SK-N-SH (cell line): ENCODE measurements at regions not wholly inside any gene's neighbourhood (a gene's known extent, or its start where the extent isn't known, plus 50 kb on each side); places are given as distances from the start of the nearest gene placed in this dataset.

ENCODE experiments used
- CTCF ChIA-PET: fragments of 300-600, 350-600 bp; formaldehyde crosslinking; extraction: SDS; loops from one replicate; lab custom pipeline; 2021; lab: Yijun Ruan, JAX
- POLR2A ChIA-PET: fragments of 350-600 bp; sonication (Branson Sonifier 250); formaldehyde crosslinking; extraction: SDS; loops from one replicate; lab custom pipeline; 2020; ENCODE audit warnings: antibody characterized with exemption, inconsistent platforms; lab: Yijun Ruan, JAX
- DNase-seq: peaks from one replicate; pipeline ENCODE4 v3.0.0; 2012
- H2AFZ ChIP-seq: fragments of 200-600 bp; sonication (generic); 2 replicates; pipeline ENCODE4 v1.8.1; 2016; ENCODE audit warnings: antibody characterized with exemption, mild to moderate bottlenecking, low read depth
- H3F3A ChIP-seq: fragments of 200-600 bp; sonication (generic); replicated peaks from 2 replicates; pipeline ENCODE3; 2016; ENCODE audit warnings: antibody characterized with exemption, mild to moderate bottlenecking; ENCODE audit not compliant: insufficient read depth
- H3K27ac ChIP-seq, 2 experiments: fragments of 200-500 bp in 1 of 2; fragments of 200-600 bp in 1 of 2; sonication (Bioruptor generic) in 1 of 2; sonication (generic), shearing (Covaris generic) in 1 of 2; 2 replicates each; pipeline versions ENCODE4 v1.5.1 to v1.6.1; 2014 to 2016; ENCODE audit warnings: low read depth in 2 of 2, inconsistent platforms in 1 of 2, low read length in 1 of 2, mild to moderate bottlenecking in 1 of 2, mixed read lengths in 1 of 2
- H3K27me3 ChIP-seq: fragments of 200-600 bp; sonication (generic), shearing (Covaris generic); 2 replicates; pipeline ENCODE4 v1.6.1; 2016; ENCODE audit warnings: mixed run types; ENCODE audit not compliant: insufficient read depth
- H3K36me3 ChIP-seq, 2 experiments: fragments of 200-500 bp in 1 of 2; fragments of 200-600 bp in 1 of 2; sonication (Bioruptor generic) in 1 of 2; sonication (generic) in 1 of 2; replicated peaks in 1 of 2; 2 replicates each; pipeline versions ENCODE3 to v1.5.1; 2014 to 2016; ENCODE audit warnings: low read length in 1 of 2, mild to moderate bottlenecking in 1 of 2; ENCODE audit not compliant: insufficient read depth in 2 of 2, control insufficient read depth in 1 of 2
- H3K4me1 ChIP-seq, 2 experiments: fragments of 200-500 bp in 1 of 2; fragments of 200-600 bp in 1 of 2; sonication (Bioruptor generic) in 1 of 2; sonication (generic), shearing (Covaris generic) in 1 of 2; 2 replicates each; pipeline versions ENCODE4 v1.5.1 to v1.6.1; 2014 to 2016; ENCODE audit warnings: low read depth in 1 of 2, low read length in 1 of 2, mixed run types in 1 of 2; ENCODE audit not compliant: insufficient read depth in 2 of 2, control insufficient read depth in 1 of 2
- H3K4me2 ChIP-seq: fragments of 200-600 bp; sonication (generic), shearing (Covaris generic); 2 replicates; pipeline ENCODE4 v1.6.1; 2017; ENCODE audit warnings: mixed run types
- H3K4me3 ChIP-seq, 2 experiments: fragments of 200-500 bp in 1 of 2; fragments of 200-600 bp in 1 of 2; sonication (Bioruptor generic) in 1 of 2; sonication (generic), shearing (Covaris generic) in 1 of 2; 2 replicates each; pipeline versions ENCODE4 v1.5.1 to v1.8.1; 2014 to 2016; ENCODE audit warnings: low read depth in 2 of 2, inconsistent platforms in 1 of 2, low read length in 1 of 2, mild to moderate bottlenecking in 1 of 2, mixed read lengths in 1 of 2, moderate library complexity in 1 of 2
- H3K79me2 ChIP-seq: fragments of 200-600 bp; sonication (generic); 2 replicates; pipeline ENCODE4 v1.8.1; 2017; ENCODE audit warnings: mild to moderate bottlenecking; ENCODE audit not compliant: insufficient read depth
- H3K9ac ChIP-seq: fragments of 200-600 bp; sonication (generic); 2 replicates; pipeline ENCODE4 v1.6.1; 2017; ENCODE audit warnings: mixed run types
- H3K9me2 ChIP-seq: fragments of 200-600 bp; sonication (generic); 2 replicates; pipeline ENCODE4 v1.6.1; 2017; ENCODE audit warnings: mixed run types
- H3K9me3 ChIP-seq: fragments of 200-600 bp; sonication (generic); 2 replicates; pipeline ENCODE4 v1.6.1; 2017; ENCODE audit warnings: mixed run types, mild to moderate bottlenecking, moderate library complexity
- H4K20me1 ChIP-seq: fragments of 200-600 bp; sonication (generic); 2 replicates; pipeline ENCODE4 v1.6.1; 2017; ENCODE audit warnings: mild to moderate bottlenecking, mixed run types; ENCODE audit not compliant: insufficient read depth
- CHD2 ChIP-seq: fragments of 150-350 bp; IDR thresholded peaks from 2 replicates; pipeline ENCODE4 v1.6.1; 2018; ENCODE audit warnings: low read length; ENCODE audit not compliant: partially characterized antibody
- ELF1 ChIP-seq: IDR thresholded peaks from 2 replicates; pipeline ENCODE4 v1.4.0; 2012
- EP300 ChIP-seq, 2 experiments: IDR thresholded peaks; 2 replicates each; pipeline versions ENCODE4 v1.4.0 to v1.6.1; 2012; ENCODE audit warnings: borderline replicate concordance in 1 of 2, low read depth in 1 of 2, low read length in 1 of 2
- FOSL2 ChIP-seq: IDR thresholded peaks from 2 replicates; pipeline ENCODE4 v1.4.0; 2012; ENCODE audit warnings: low read depth, mild to moderate bottlenecking, moderate library complexity, borderline replicate concordance
- GATA2 ChIP-seq: sonication (generic); formaldehyde crosslinking; IDR thresholded peaks from 2 replicates; pipeline ENCODE4 v1.5.0; 2020; ENCODE audit warnings: mild to moderate bottlenecking, missing genetic modification reagents
- MEF2A ChIP-seq: IDR thresholded peaks from 2 replicates; pipeline ENCODE4 v1.4.0; 2012; ENCODE audit warnings: low read depth, borderline replicate concordance
- MXI1 ChIP-seq: IDR thresholded peaks from 2 replicates; pipeline ENCODE4 v1.6.1; 2012; ENCODE audit warnings: mild to moderate bottlenecking, low read depth, low read length, improper control_type of control experiment
- NFIC ChIP-seq: IDR thresholded peaks from 2 replicates; pipeline ENCODE4 v1.4.0; 2012; ENCODE audit warnings: borderline replicate concordance
- RAD21 ChIP-seq: IDR thresholded peaks from 2 replicates; pipeline ENCODE4 v1.6.1; 2012; ENCODE audit warnings: mild to moderate bottlenecking, low read length
- RCOR1 ChIP-seq: fragments of 150-350 bp; IDR thresholded peaks from 2 replicates; pipeline ENCODE4 v1.6.1; 2017; ENCODE audit warnings: antibody characterized with exemption, low read length
- RFX5 ChIP-seq: IDR thresholded peaks from 2 replicates; pipeline ENCODE4 v1.6.1; 2012; ENCODE audit warnings: mild to moderate bottlenecking, improper control_type of control experiment, low read length
- RXRA ChIP-seq: IDR thresholded peaks from 2 replicates; pipeline ENCODE4 v1.4.0; 2012; ENCODE audit warnings: low read depth, mild to moderate bottlenecking, borderline replicate concordance
- SIN3A ChIP-seq: IDR thresholded peaks from 2 replicates; pipeline ENCODE4 v1.6.1; 2012; ENCODE audit warnings: low read depth, mild to moderate bottlenecking, low read length, moderate library complexity, borderline replicate concordance
- TAF1 ChIP-seq: IDR thresholded peaks from 2 replicates; pipeline ENCODE4 v1.6.1; 2012; ENCODE audit warnings: low read depth, mild to moderate bottlenecking, low read length, moderate library complexity, borderline replicate concordance
- TCF12 ChIP-seq: IDR thresholded peaks from 2 replicates; pipeline ENCODE4 v1.4.0; 2012
- YY1 ChIP-seq: IDR thresholded peaks from 2 replicates; pipeline ENCODE4 v1.4.0; 2012; ENCODE audit warnings: low read depth, mild to moderate bottlenecking
- WGBS: methylation state at CpG from one replicate; pipeline ENCODE4 v1.1.6; 2017; ENCODE audit warnings: low lambda C conversion rate; 5-methylcytosine and 5-hydroxymethylcytosine counted together
- TF ChIP-seq, protein P1 (sequence below): fragments of 150-350 bp; IDR thresholded peaks from 2 replicates; pipeline ENCODE4 v1.6.1; 2016; ENCODE audit warnings: mild to moderate bottlenecking, low read depth, low read length
- TF ChIP-seq, protein P2 (sequence below): IDR thresholded peaks from 2 replicates; pipeline ENCODE4 v1.4.0; 2012; ENCODE audit warnings: low read depth, borderline replicate concordance
- TF ChIP-seq, protein P3 (sequence below): fragments of 200-600 bp; sonication (generic); IDR thresholded peaks from 2 replicates; pipeline ENCODE4 v1.6.1; 2017; ENCODE audit warnings: antibody characterized with exemption, mild to moderate bottlenecking, moderate library complexity

DNA sequence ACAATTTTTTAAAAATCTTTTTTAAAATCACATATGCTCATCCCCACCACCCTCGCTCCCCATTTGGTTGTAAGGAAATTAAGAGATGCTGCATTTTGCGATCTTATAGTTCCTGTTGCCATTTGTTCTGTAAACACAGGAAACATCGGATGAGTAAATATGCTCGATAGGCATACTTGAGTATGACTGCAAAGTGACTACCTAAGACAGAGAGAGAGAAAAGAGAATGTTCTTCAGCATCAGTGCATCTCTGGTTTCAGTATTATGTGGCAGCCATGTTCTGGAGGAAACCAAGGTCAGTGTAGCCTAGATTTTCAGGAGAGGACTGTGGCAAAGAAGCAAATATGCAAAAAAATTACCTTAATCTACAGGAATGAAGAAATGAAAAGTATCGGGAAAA is 265.5 kb upstream of the FMN2 start (continued):
- TF ChIP-seq NFIC (no peak), TCF12 (no peak), YY1 (no peak), FOSL2 (no peak), ELF1 (no peak)
- TF ChIP-seq, protein P1, sequence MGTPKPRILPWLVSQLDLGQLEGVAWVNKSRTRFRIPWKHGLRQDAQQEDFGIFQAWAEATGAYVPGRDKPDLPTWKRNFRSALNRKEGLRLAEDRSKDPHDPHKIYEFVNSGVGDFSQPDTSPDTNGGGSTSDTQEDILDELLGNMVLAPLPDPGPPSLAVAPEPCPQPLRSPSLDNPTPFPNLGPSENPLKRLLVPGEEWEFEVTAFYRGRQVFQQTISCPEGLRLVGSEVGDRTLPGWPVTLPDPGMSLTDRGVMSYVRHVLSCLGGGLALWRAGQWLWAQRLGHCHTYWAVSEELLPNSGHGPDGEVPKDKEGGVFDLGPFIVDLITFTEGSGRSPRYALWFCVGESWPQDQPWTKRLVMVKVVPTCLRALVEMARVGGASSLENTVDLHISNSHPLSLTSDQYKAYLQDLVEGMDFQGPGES, result no peak
- TF ChIP-seq, protein P2, sequence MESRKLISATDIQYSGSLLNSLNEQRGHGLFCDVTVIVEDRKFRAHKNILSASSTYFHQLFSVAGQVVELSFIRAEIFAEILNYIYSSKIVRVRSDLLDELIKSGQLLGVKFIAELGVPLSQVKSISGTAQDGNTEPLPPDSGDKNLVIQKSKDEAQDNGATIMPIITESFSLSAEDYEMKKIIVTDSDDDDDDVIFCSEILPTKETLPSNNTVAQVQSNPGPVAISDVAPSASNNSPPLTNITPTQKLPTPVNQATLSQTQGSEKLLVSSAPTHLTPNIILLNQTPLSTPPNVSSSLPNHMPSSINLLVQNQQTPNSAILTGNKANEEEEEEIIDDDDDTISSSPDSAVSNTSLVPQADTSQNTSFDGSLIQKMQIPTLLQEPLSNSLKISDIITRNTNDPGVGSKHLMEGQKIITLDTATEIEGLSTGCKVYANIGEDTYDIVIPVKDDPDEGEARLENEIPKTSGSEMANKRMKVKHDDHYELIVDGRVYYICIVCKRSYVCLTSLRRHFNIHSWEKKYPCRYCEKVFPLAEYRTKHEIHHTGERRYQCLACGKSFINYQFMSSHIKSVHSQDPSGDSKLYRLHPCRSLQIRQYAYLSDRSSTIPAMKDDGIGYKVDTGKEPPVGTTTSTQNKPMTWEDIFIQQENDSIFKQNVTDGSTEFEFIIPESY, result no peak
- TF ChIP-seq, all 33 proteins: peak for 0

DNA sequence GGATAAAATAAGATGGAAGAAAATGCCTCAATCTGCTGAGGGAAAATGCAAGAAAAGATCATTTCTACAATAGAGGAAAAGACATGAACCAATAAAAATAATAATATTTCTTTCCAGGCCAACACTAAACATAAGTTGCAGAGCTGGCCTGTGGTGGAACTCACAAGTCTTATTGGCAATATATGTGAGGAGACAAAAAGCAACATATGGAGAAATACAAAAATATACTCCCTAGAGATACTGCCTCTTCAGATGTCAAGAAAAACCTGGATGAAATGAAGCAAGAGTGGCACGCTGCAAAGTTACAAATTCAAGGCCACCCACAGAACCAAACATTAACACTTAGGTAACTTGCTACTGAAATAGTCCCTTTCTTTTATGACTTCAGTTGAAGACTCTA is 264.9 kb upstream of the FMN2 start:
- Histone ChIP-seq H3F3A (no peaks in the 10 kb centered on the region), H3K79me2 (no peaks in the 10 kb centered on the region), H3K4me3 (no peak overlapping the region), H3K9me2 (no peaks in the 10 kb centered on the region), H3K36me3 (no peaks in the 10 kb centered on the region), H3K9ac (no peak overlapping the region), H3K4me1 (peaks cover 0 to 17% of the 10 kb centered on the region in 2 experiments; a peak in 2 of 4 replicates), H3K27me3 (no peaks in the 10 kb centered on the region), H2AFZ (no peak overlapping the region), H3K4me2 (no peak overlapping the region), H4K20me1 (no peaks in the 10 kb centered on the region), H3K9me3 (no peaks in the 10 kb centered on the region), H3K27ac (peak overlapping the region in 1 of 2 experiments; percentile 68; a peak in 2 of 4 replicates)
- WGBS, result 81% methylated on average over 1 of the region's 1 CpG
- no peak for DNase-seq
- POLR2A ChIA-PET, result no interaction called here
- CTCF ChIA-PET, result interaction anchor here (1.0 kb wide), 1 partner anchor 71 kb away, joined by 3 read pairs; no protein-coding TSS in a partner anchor
- TF ChIP-seq YY1 (no peak), NFIC (no peak)

DNA sequence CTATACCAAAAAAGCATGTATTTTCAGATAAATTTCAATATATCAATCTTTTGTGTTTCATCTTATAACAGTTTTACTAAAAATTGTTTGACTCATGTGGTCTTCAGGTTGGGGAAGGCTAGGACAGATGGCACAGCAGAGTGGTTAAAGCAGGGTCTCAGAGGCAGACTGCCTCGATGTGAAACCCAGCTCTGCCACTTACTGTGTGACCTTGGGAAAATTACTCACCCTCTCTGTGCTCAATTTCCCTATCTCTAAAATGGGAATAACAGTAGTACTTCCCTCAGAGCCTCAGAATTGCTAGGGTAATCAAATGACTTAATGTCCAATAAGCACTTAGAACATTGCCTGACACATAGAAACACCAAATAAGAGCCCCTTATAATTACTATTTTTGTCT is 262.1 kb upstream of the FMN2 start:
- Histone ChIP-seq H3K36me3 (no peaks in the 10 kb centered on the region), H3K9me3 (no peaks in the 10 kb centered on the region), H3K4me3 (no peak overlapping the region), H3K79me2 (no peaks in the 10 kb centered on the region), H2AFZ (no peak overlapping the region), H3K4me2 (no peak overlapping the region), H3F3A (no peaks in the 10 kb centered on the region), H3K9me2 (no peaks in the 10 kb centered on the region), H3K27me3 (no peaks in the 10 kb centered on the region), H3K27ac (peak overlapping the region in 1 of 2 experiments; percentile 100; a peak in 2 of 4 replicates), H4K20me1 (no peaks in the 10 kb centered on the region), H3K9ac (no peak overlapping the region), H3K4me1 (peaks cover 0 to 34% of the 10 kb centered on the region in 2 experiments; a peak in 2 of 4 replicates)
- 57% methylated on average over 1 of the region's 1 CpG for WGBS
- CTCF ChIA-PET, result interaction anchor here (0.6 to 2.0 kb wide), 2 partner anchors 10 to 106 kb away, joined by 4 to 6 read pairs; no protein-coding TSS in a partner anchor
- POLR2A ChIA-PET, result interaction anchor here (0.7 kb wide), 1 partner anchor 12 kb away, joined by 3 read pairs; no protein-coding TSS in a partner anchor
- no peak for DNase-seq
- TF ChIP-seq, protein P3, sequence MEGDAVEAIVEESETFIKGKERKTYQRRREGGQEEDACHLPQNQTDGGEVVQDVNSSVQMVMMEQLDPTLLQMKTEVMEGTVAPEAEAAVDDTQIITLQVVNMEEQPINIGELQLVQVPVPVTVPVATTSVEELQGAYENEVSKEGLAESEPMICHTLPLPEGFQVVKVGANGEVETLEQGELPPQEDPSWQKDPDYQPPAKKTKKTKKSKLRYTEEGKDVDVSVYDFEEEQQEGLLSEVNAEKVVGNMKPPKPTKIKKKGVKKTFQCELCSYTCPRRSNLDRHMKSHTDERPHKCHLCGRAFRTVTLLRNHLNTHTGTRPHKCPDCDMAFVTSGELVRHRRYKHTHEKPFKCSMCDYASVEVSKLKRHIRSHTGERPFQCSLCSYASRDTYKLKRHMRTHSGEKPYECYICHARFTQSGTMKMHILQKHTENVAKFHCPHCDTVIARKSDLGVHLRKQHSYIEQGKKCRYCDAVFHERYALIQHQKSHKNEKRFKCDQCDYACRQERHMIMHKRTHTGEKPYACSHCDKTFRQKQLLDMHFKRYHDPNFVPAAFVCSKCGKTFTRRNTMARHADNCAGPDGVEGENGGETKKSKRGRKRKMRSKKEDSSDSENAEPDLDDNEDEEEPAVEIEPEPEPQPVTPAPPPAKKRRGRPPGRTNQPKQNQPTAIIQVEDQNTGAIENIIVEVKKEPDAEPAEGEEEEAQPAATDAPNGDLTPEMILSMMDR, result no peak
- TF ChIP-seq, protein P1, result no peak
- TF ChIP-seq RAD21, result no peak
- TF ChIP-seq RXRA, result no peak
- no peak for TF ChIP-seq FOSL2
- TF ChIP-seq SIN3A, result no peak
- TF ChIP-seq CHD2, result no peak
- no peak for TF ChIP-seq RCOR1
- no peak for TF ChIP-seq EP300 (IDR thresholded peaks at IDR 0.05; ENCODE audit: borderline replicate concordance in 1 of 2, low read depth in 1 of 2, low read length in 1 of 2)
- TF ChIP-seq RFX5, result no peak
- no peak for TF ChIP-seq NFIC
- no peak for TF ChIP-seq TAF1
- no peak for TF ChIP-seq MEF2A
- no peak for TF ChIP-seq MXI1
- TF ChIP-seq GATA2 (CRISPR knock-in tag), result no peak
